Forelimb muscle (tissue), 1 donor: ENCODE measurements at regions not wholly inside any gene's neighbourhood (a gene's known extent, or its start where the extent isn't known, plus 50 kb on each side); places are given as distances from the start of the nearest gene placed in this dataset.
A peak's percentile ranks its signal among the peaks of the same experiment; 100 is the strongest.

Experiments
- DNase-seq: peaks from one replicate; pipeline ENCODE4 v3.0.0-alpha.2; 2013; ENCODE audit warnings: low read depth

- DNase-seq, result no peak
Observed at GRCh38 chrX:63884821-63885790, 100.1 kb upstream of the ARHGEF9 start.

GRCh38 chrX:63869506-63869905, 84.5 kb upstream of the ARHGEF9 start:
- peak; percentile 6 for DNase-seq

- DNase-seq, result no peak
Observed at GRCh38 chrX:63855896-63856295, 70.9 kb upstream of the ARHGEF9 start.

GRCh38 chrX:63835361-63835760, 50.3 kb upstream of the ARHGEF9 start:
- DNase-seq, result no peak
